AG04449 (cell line): ENCODE measurements at regions not wholly inside any gene's neighbourhood (a gene's known extent, or its start where the extent isn't known, plus 50 kb on each side); places are given as distances from the start of the nearest gene placed in this dataset.

Experiments
- CTCF ChIA-PET: fragments of 350-600 bp; formaldehyde crosslinking; extraction: SDS; loops from one replicate; lab custom pipeline; 2021; ENCODE audit warnings: antibody characterized with exemption; lab: Yijun Ruan, JAX
- POLR2A ChIA-PET: fragments of 400-600, 350-600 bp; formaldehyde crosslinking; extraction: SDS; loops from one replicate; lab custom pipeline; 2020; ENCODE audit warnings: antibody characterized with exemption, inconsistent platforms; lab: Yijun Ruan, JAX
- DNase-seq: peaks from one replicate; pipeline ENCODE4 v3.0.0-alpha.2; 2010; ENCODE audit warnings: low read depth, low spot score
- H3K4me3 ChIP-seq: 2 replicates; pipeline ENCODE4 v1.5.1; 2011; ENCODE audit warnings: low read depth, mild to moderate bottlenecking, control low read depth, low read length
- TF ChIP-seq, protein P1 (sequence below): IDR thresholded peaks from one replicate; pipeline ENCODE4 v1.5.1; 2011; ENCODE audit warnings: mild to moderate bottlenecking, moderate library complexity, low read length, control low read depth, inconsistent platforms; ENCODE audit not compliant: insufficient read depth; ENCODE audit errors: missing control alignments

DNA sequence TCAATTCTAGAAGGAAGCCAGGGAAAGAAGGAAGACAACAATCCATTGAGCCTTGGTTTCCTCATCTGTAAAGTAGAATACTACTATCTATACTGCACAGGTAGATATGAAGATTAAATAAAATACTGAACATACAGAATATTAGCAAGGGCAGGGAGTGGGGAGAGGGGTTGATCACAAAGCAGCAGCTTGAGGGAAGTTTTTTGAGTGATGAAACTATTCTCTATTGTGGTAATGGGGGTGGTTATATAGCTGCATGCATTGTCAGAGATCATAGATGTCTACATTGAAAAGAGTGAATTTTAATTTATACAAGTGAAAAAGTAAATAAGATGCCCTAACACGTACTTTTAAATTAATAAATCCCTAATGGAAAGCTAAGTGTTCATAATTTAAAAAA lies 242.6 kb upstream of the LRTM1 start:
- no peak for DNase-seq
- TF ChIP-seq, protein P1, sequence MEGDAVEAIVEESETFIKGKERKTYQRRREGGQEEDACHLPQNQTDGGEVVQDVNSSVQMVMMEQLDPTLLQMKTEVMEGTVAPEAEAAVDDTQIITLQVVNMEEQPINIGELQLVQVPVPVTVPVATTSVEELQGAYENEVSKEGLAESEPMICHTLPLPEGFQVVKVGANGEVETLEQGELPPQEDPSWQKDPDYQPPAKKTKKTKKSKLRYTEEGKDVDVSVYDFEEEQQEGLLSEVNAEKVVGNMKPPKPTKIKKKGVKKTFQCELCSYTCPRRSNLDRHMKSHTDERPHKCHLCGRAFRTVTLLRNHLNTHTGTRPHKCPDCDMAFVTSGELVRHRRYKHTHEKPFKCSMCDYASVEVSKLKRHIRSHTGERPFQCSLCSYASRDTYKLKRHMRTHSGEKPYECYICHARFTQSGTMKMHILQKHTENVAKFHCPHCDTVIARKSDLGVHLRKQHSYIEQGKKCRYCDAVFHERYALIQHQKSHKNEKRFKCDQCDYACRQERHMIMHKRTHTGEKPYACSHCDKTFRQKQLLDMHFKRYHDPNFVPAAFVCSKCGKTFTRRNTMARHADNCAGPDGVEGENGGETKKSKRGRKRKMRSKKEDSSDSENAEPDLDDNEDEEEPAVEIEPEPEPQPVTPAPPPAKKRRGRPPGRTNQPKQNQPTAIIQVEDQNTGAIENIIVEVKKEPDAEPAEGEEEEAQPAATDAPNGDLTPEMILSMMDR = no peak
- POLR2A ChIA-PET = interaction anchor here (0.7 to 3.3 kb wide), 16 partner anchors 10 to 317 kb away, joined by 3 to 45 read pairs (median 9); no protein-coding TSS in a partner anchor
- CTCF ChIA-PET = interaction anchor here (0.9 to 5.2 kb wide), 9 partner anchors 8 to 743 kb away, joined by 3 to 42 read pairs (median 4); no protein-coding TSS in a partner anchor
- H3K4me3 ChIP-seq = no peak overlapping the region

DNA sequence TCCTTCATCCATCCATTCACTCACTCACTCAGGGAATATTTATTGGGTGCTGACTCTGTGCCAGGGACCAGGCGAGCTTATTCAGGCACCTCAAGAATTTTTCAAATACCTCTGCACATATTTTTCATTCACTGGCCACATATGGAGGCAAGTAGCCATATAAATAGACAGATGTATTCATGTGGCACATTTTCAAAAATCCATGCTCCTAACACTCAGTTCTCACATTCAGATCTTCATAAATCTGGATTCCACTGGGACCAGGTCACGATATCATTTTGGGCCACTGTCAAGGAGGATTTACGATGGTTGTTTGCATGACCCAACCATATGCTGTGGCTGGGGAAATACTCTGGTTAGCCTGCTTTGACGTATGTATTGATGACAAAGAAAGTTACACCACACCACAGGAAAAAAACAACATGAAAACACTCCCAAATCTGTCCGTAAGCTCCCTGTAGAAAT lies 241.8 kb upstream of the LRTM1 start:
- DNase-seq = peak; percentile 100
- POLR2A ChIA-PET = interaction anchor here (0.6 to 3.3 kb wide), 24 partner anchors 8 to 317 kb away, joined by 3 to 45 read pairs (median 5); partner anchors contain the start of gene WNT5A
- H3K4me3 ChIP-seq = no peak overlapping the region
- TF ChIP-seq, protein P1 = no peak
- CTCF ChIA-PET = interaction anchor here (0.8 to 5.2 kb wide), 10 partner anchors 11 to 742 kb away, joined by 3 to 42 read pairs (median 5); no protein-coding TSS in a partner anchor

DNA sequence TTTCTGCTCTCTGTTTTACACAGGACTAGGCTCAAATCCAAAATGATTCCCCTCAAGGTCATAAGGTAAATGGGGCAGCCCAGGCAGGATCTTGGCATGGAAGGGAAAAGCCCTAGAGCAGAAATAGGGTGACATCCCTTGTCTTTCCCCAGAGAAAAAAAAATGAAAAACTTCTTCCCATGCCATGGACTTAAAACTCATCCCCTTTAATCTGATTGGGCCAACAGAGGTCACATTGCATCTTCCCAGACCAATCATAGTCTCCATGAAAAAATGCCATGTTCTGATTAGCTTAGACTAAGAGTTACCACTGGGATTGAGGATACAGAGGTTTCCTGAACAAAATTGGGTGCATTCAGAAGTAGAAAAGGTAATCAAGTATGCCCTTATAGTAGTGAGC lies 241.3 kb upstream of the LRTM1 start:
- TF ChIP-seq, protein P1 = no peak
- H3K4me3 ChIP-seq = no peak overlapping the region
- CTCF ChIA-PET = interaction anchor here (0.8 to 5.2 kb wide), 8 partner anchors 12 to 316 kb away, joined by 3 to 42 read pairs (median 6); no protein-coding TSS in a partner anchor
- DNase-seq = no peak
- POLR2A ChIA-PET = interaction anchor here (0.6 to 3.3 kb wide), 21 partner anchors 8 to 318 kb away, joined by 3 to 45 read pairs (median 6); partner anchors contain the start of gene WNT5A

DNA sequence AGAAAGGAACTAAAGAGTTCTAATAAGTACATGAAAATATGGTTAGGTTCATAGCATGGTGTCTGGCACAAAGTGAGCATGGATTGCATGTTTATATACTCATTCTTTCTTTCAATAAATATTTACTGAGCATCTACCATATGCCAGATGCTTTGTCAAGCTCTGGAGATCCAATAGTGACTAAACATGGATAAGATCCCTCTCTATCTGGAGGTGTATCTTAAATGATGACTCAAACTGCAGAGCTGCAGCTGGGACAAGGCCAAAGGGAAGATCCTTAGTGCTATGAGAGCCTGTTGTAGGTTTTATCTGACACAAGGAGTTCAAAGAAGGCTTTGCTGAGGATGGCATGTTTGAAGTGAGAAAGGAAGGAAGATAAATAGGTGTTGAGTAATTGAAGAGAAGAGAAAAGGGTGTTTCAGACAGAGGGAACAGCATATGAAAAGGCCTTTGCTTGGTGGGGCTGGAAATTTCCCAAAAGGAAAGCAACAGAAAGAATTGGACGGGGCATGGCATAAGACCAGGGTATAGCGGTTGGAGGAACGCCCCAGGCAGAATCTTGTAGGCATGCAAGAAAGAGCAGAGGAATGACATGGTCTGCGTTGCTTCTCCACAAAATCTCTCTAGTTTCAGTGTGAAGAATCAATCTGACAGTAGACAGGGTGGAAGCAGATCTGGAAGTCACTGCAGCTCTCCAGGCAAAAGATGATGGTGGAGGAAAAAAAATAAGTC lies 239.9 kb upstream of the LRTM1 start:
- TF ChIP-seq, protein P1 = no peak
- ChIA-PET CTCF (interaction anchor here (1.0 to 4.0 kb wide), 8 partner anchors 22 to 554 kb away, joined by 3 to 26 read pairs (median 4); no protein-coding TSS in a partner anchor), POLR2A (interaction anchor here (0.8 to 1.8 kb wide), 3 partner anchors 23 to 309 kb away, joined by 4 to 6 read pairs (median 6); no protein-coding TSS in a partner anchor)
- H3K4me3 ChIP-seq = no peak overlapping the region
- DNase-seq = no peak

DNA sequence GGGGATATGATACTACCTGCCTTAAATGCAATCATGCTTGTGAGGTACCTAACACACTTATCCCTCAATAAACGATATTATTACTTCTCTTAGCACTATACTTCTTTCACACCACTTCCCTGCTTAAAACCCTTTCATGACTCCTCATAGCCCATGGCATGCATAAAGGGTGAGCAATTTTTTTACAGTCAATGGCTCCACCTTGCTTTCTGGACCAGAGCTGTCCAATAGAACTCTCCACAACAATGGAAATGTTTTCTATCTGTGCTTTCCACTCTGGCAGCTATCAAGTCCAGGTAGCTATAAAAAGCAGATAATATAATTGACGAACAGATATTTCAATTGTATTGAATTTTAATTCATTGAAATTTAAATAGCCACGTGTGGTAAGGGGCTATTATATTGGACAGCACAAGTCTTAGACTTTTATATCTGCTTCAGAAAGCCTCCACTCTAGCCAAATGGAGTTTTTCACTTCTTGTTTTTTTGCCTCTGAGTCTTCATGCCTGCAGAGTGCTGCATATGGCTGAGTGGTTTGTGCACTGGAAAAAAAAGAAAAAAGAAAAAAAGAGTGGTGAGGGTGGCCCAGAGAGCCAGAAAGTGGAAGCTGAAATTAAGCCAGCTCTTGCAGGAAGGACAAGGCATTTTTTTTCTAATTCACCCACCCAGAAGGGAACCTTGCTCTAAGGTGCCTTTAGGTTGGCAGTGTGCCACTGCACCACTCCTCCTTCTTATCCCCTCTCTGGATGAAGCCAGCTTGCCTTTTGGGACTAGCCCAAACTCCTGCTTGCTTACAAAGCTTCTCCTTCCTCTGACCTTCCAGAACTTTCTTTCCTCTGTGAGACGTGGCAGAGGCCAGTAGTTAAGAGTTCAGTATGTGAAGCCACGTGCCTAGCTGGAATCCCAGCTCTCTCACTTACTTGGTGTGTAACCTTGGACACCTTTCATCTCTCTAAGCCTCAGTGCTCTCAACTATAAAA lies 239.0 kb upstream of the LRTM1 start:
- ChIA-PET POLR2A (interaction anchor here (0.6 to 1.8 kb wide), 6 partner anchors 24 to 316 kb away, joined by 3 to 6 read pairs (median 4); no protein-coding TSS in a partner anchor), CTCF (interaction anchor here (0.7 to 4.0 kb wide), 20 partner anchors 14 to 555 kb away, joined by 3 to 26 read pairs (median 4); no protein-coding TSS in a partner anchor)
- DNase-seq = no peak
- no peak overlapping the region for H3K4me3 ChIP-seq
- TF ChIP-seq, protein P1 = no peak
